HCT116 (cell line): ENCODE measurements at regions not wholly inside any gene's neighbourhood (a gene's known extent, or its start where the extent isn't known, plus 50 kb on each side); places are given as distances from the start of the nearest gene placed in this dataset.

Source experiments
- ATAC-seq: fragments of 200-7000 bp; cut with Tn5 transposase; 2 replicates; pipeline ENCODE4 v1.9.1; 2020; ENCODE audit warnings: mild to moderate bottlenecking, moderate library complexity
- BruUV-seq: library from RNA; stranded (reverse); fragments of 400-500 nt; replicated peaks from 2 replicates; lab custom pipeline; 2021; lab: Mats Ljungman, UMichigan
- CTCF ChIA-PET: fragments of 300-600 bp; sonication (Branson Sonifier 250); formaldehyde crosslinking; loops from one replicate; lab custom pipeline; 2021; ENCODE audit warnings: antibody characterized with exemption; lab: Charles Lee
- POLR2A ChIA-PET: fragments of 300-600, 350-600 bp; sonication (Branson Sonifier 250); formaldehyde crosslinking; loops from one replicate; lab custom pipeline; 2021; ENCODE audit warnings: antibody characterized with exemption; lab: Charles Lee
- RAD21 ChIA-PET, 2 experiments: fragments of 300-600 bp; sonication (Branson Sonifier 250); formaldehyde crosslinking; loops; one replicate each; lab custom pipeline; 2023; ENCODE audit warnings: low total read pairs in 2 of 2; ENCODE audit not compliant: uncharacterized antibody in 2 of 2, unreplicated experiment in 2 of 2, low non-redundant PET in 1 of 2; lab: Charles Lee
- DNase-seq: peaks from one replicate; pipeline ENCODE4 v3.0.0-alpha.2; 2010; ENCODE audit warnings: low read depth, low spot score
- H2AFZ ChIP-seq: fragments of 200-600 bp; shearing (Covaris generic), sonication (generic); 2 replicates; pipeline ENCODE4 v1.6.1; 2017; ENCODE audit warnings: low read depth, mixed run types, mixed read lengths, antibody characterized with exemption, low read length; ENCODE audit not compliant: poor library complexity, severe bottlenecking
- H3K27ac ChIP-seq: 2 replicates; pipeline ENCODE4 v1.5.1; 2012; ENCODE audit warnings: low read depth, low read length
- H3K27me3 ChIP-seq: fragments of 200-600 bp; sonication (generic); 2 replicates; pipeline ENCODE4 v1.6.1; 2016; ENCODE audit warnings: mixed run types, low read length, mixed read lengths; ENCODE audit not compliant: insufficient read depth
- H3K36me3 ChIP-seq, 2 experiments: fragments of 200-500 bp in 1 of 2; fragments of 200-600 bp in 1 of 2; sonication (Bioruptor generic) in 1 of 2; sonication (generic) in 1 of 2; 2 replicates each; pipeline versions ENCODE4 v1.5.1 to v1.6.1; 2014 to 2016; ENCODE audit warnings: low read length in 2 of 2, inconsistent platforms in 1 of 2, mixed read lengths in 1 of 2, mixed run types in 1 of 2; ENCODE audit not compliant: insufficient read depth in 2 of 2, control insufficient read depth in 1 of 2
- H3K4me1 ChIP-seq, 2 experiments: fragments of 200-600 bp in 1 of 2; sonication (generic) in 1 of 2; 2 replicates each; pipeline versions ENCODE4 v1.5.1 to v1.6.1; 2012 to 2017; ENCODE audit warnings: low read length in 2 of 2, inconsistent platforms in 1 of 2, mild to moderate bottlenecking in 1 of 2, mixed read lengths in 1 of 2, mixed run types in 1 of 2, moderate library complexity in 1 of 2; ENCODE audit not compliant: insufficient read depth in 2 of 2, control insufficient read depth in 1 of 2
- H3K4me2 ChIP-seq: fragments of 200-600 bp; sonication (generic); 2 replicates; pipeline ENCODE4 v1.6.1; 2017; ENCODE audit warnings: mixed run types, low read length, mixed read lengths
- H3K4me3 ChIP-seq, 2 experiments: fragments of 200-600 bp in 1 of 2; sonication (generic) in 1 of 2; replicated peaks in 1 of 2; 2 replicates each; pipeline ENCODE4 v1.5.1; 2011 to 2016; ENCODE audit warnings: low read length in 2 of 2, control low read depth in 1 of 2, low read depth in 1 of 2, mild to moderate bottlenecking in 1 of 2, mixed read lengths in 1 of 2, mixed run types in 1 of 2
- H3K79me2 ChIP-seq: fragments of 200-600 bp; sonication (generic); 2 replicates; pipeline ENCODE4 v1.6.1; 2017; ENCODE audit warnings: mild to moderate bottlenecking, mixed run types, low read length, moderate library complexity, mixed read lengths; ENCODE audit not compliant: insufficient read depth
- H3K9ac ChIP-seq: fragments of 200-600 bp; sonication (generic); 2 replicates; pipeline ENCODE4 v1.6.1; 2016; ENCODE audit warnings: low read length, mixed read lengths
- H3K9me2 ChIP-seq: fragments of 200-600 bp; sonication (generic), shearing (Covaris generic); 2 replicates; pipeline ENCODE4 v1.6.1; 2017; ENCODE audit warnings: mixed run types, mild to moderate bottlenecking, moderate library complexity; ENCODE audit not compliant: insufficient read depth
- H3K9me3 ChIP-seq, 2 experiments: fragments of 200-500 bp in 1 of 2; fragments of 200-600 bp in 1 of 2; sonication (Bioruptor generic) in 1 of 2; sonication (generic) in 1 of 2; 2 replicates each; pipeline ENCODE4 v1.6.1; 2014 to 2017; ENCODE audit warnings: low read length in 2 of 2, mixed read lengths in 2 of 2, inconsistent platforms in 1 of 2, low read depth in 1 of 2, mild to moderate bottlenecking in 1 of 2, mixed run types in 1 of 2, moderate library complexity in 1 of 2; ENCODE audit not compliant: control insufficient read depth in 1 of 2, insufficient read depth in 1 of 2
- H4K20me1 ChIP-seq: fragments of 200-600 bp; sonication (generic), shearing (Covaris generic); 2 replicates; pipeline ENCODE4 v1.6.1; 2017; ENCODE audit warnings: mixed run types, mild to moderate bottlenecking, moderate library complexity; ENCODE audit not compliant: insufficient read depth
- EZH2phosphoT487 ChIP-seq: fragments of 200-600 bp; IDR thresholded peaks from 2 replicates; pipeline ENCODE4 v1.6.1; 2018; ENCODE audit warnings: antibody characterized with exemption, borderline replicate concordance
- JUND ChIP-seq: IDR thresholded peaks from 2 replicates; pipeline ENCODE4 v1.6.1; 2012
- YY1 ChIP-seq: IDR thresholded peaks from 2 replicates; pipeline ENCODE4 v1.6.1; 2011; ENCODE audit warnings: low read length, low read depth, moderate library complexity, mild to moderate bottlenecking; ENCODE audit not compliant: insufficient replicate concordance; ENCODE audit errors: extremely low read depth
- ZNF274 ChIP-seq: fragments of 200-500 bp; sonication (Bioruptor generic); IDR thresholded peaks from 2 replicates; pipeline ENCODE4 v1.6.1; 2014; ENCODE audit warnings: mild to moderate bottlenecking, low read depth, low read length, inconsistent platforms
- intact Hi-C: fragments of 100-400 bp; cut with micrococcal nuclease; formaldehyde crosslinking; loops from 2 replicates; pipeline ENCODE4 v1.10.0; 2022
- TF ChIP-seq, protein P1 (sequence below): IDR thresholded peaks from 2 replicates; pipeline ENCODE4 v1.6.1; 2011; ENCODE audit warnings: mild to moderate bottlenecking, low read length, moderate library complexity; ENCODE audit not compliant: insufficient replicate concordance; ENCODE audit errors: extremely low read depth

DNA sequence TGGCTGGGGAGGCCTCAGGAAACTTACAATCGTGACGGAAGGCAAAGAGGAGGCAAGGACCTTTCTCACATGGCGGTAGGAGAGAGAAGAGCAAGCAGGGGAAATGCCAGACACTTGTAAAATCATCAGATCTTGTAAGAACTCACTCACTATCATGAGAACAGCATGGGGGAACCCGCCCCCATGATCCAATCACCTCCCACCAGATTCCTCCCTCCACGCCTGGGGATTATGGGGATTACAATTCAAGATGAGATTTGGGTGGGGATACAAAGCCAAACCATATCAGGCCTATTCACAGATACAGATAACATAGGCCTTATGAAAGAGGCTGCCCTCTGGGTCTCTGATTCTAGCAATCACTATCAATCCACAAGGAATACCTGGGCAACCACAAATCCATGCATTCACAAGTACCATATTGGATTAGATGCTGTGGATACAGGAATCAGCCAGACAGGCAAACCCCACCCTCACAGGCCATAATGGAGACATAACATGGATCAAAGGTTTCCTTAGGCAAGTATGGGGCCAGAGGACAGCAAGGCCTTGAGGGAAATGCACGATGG, 284.9 kb downstream of the SOX9 start:
- H2AFZ ChIP-seq = no peak overlapping the region
- H4K20me1 ChIP-seq = no peaks in the 10 kb centered on the region
- POLR2A ChIA-PET = interaction anchor here (0.6 to 6.0 kb wide), 4 partner anchors 11 to 285 kb away, joined by 5 to 20 read pairs (median 6); partner anchors contain the start of gene SOX9
- H3K9me3 ChIP-seq = no peaks in the 10 kb centered on the region
- H3K27me3 ChIP-seq = no peaks in the 10 kb centered on the region
- peak overlapping the region; percentile 77 for H3K4me2 ChIP-seq
- intact Hi-C loops = no loop called here
- H3K4me3 ChIP-seq = no peak overlapping the region
- TF ChIP-seq ZNF274 = no peak
- no peak for TF ChIP-seq YY1
- TF ChIP-seq EZH2phosphoT487 = no peak
- TF ChIP-seq JUND = no peak
- TF ChIP-seq, protein P1, sequence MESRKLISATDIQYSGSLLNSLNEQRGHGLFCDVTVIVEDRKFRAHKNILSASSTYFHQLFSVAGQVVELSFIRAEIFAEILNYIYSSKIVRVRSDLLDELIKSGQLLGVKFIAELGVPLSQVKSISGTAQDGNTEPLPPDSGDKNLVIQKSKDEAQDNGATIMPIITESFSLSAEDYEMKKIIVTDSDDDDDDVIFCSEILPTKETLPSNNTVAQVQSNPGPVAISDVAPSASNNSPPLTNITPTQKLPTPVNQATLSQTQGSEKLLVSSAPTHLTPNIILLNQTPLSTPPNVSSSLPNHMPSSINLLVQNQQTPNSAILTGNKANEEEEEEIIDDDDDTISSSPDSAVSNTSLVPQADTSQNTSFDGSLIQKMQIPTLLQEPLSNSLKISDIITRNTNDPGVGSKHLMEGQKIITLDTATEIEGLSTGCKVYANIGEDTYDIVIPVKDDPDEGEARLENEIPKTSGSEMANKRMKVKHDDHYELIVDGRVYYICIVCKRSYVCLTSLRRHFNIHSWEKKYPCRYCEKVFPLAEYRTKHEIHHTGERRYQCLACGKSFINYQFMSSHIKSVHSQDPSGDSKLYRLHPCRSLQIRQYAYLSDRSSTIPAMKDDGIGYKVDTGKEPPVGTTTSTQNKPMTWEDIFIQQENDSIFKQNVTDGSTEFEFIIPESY = no peak
- H3K9ac ChIP-seq = no peak overlapping the region
- peaks cover 26% of the 10 kb centered on the region; the same call in 1 of the 2 replicates for H3K79me2 ChIP-seq
- H3K36me3 ChIP-seq = peaks cover 0 to 7% of the 10 kb centered on the region in 2 experiments; a peak in 1 of 4 replicates
- no peaks in the 10 kb centered on the region for H3K9me2 ChIP-seq
- peak overlapping the region; percentile 86; the same call in 1 of the 2 replicates for H3K27ac ChIP-seq
- DNase-seq (no peak), ATAC-seq (no peak)
- CTCF ChIA-PET = no interaction called here
- H3K4me1 ChIP-seq = peaks cover 62 to 86% of the 10 kb centered on the region in 2 experiments
- RAD21 ChIA-PET = no interaction called here
- no TSS peak for BruUV-seq
